ENCODE measurements at regions not wholly inside any gene's neighbourhood (a gene's known extent, or its start where the extent isn't known, plus 50 kb on each side); places are given as distances from the start of the nearest gene placed in this dataset.

GRCh38 chr16:51355195-51355594 is 204.1 kb upstream of the SALL1 start:
- TF ChIP-seq ZBTB7A (IDR thresholded peaks at IDR 0.05; ENCODE audit: low read depth), result no peak
- no peak for TF ChIP-seq EP300 (IDR thresholded peaks at IDR 0.05; ENCODE audit: borderline replicate concordance)
- no peak for TF ChIP-seq YY1 (IDR thresholded peaks at IDR 0.05; ENCODE audit: low read depth)
- no peak for TF ChIP-seq REST (IDR thresholded peaks at IDR 0.05; ENCODE audit: low read depth)
- TF ChIP-seq RAD21 (IDR thresholded peaks at IDR 0.05; ENCODE audit: low read depth), result no peak
- TF ChIP-seq USF1 (IDR thresholded peaks at IDR 0.05), result no peak

- no peak for TF ChIP-seq REST (IDR thresholded peaks at IDR 0.05; ENCODE audit: low read depth)
- TF ChIP-seq TEAD4 (IDR thresholded peaks at IDR 0.05), result no peak
- TF ChIP-seq MAX (IDR thresholded peaks at IDR 0.05), result no peak
- no peak for TF ChIP-seq EGR1 (IDR thresholded peaks at IDR 0.05)
- TF ChIP-seq CREB1 (IDR thresholded peaks at IDR 0.05; ENCODE audit: low read depth), result no peak
- TF ChIP-seq RAD21 (IDR thresholded peaks at IDR 0.05; ENCODE audit: low read depth), result no peak
- no peak for TF ChIP-seq YY1 (IDR thresholded peaks at IDR 0.05; ENCODE audit: low read depth)
- no peak for TF ChIP-seq NFIC (IDR thresholded peaks at IDR 0.05)
- no peak for TF ChIP-seq TCF12 (IDR thresholded peaks at IDR 0.05; ENCODE audit: low read depth)
- TF ChIP-seq ZBTB7A (IDR thresholded peaks at IDR 0.05; ENCODE audit: low read depth), result no peak
- no peak for TF ChIP-seq CEBPB (IDR thresholded peaks at IDR 0.05)
- TF ChIP-seq USF1 (IDR thresholded peaks at IDR 0.05), result no peak
- no peak for TF ChIP-seq EP300 (IDR thresholded peaks at IDR 0.05; ENCODE audit: borderline replicate concordance)
Measured at GRCh38 chr16:51353055-51353454, 202.0 kb upstream of the SALL1 start.

GRCh38 chr16:51349626-51350025 is 198.6 kb upstream of the SALL1 start:
- no peak for TF ChIP-seq YY1 (IDR thresholded peaks at IDR 0.05; ENCODE audit: low read depth)
- TF ChIP-seq MAX (IDR thresholded peaks at IDR 0.05), result no peak
- TF ChIP-seq TAF1 (IDR thresholded peaks at IDR 0.05; ENCODE audit: low read depth), result no peak
- no peak for TF ChIP-seq FOXM1 (IDR thresholded peaks at IDR 0.05; ENCODE audit: borderline replicate concordance, low read depth)
- no peak for TF ChIP-seq RAD21 (IDR thresholded peaks at IDR 0.05; ENCODE audit: low read depth)
- TF ChIP-seq EP300 (IDR thresholded peaks at IDR 0.05; ENCODE audit: borderline replicate concordance), result no peak
- TF ChIP-seq TCF12 (IDR thresholded peaks at IDR 0.05; ENCODE audit: low read depth), result no peak
- no peak for TF ChIP-seq CREB1 (IDR thresholded peaks at IDR 0.05; ENCODE audit: low read depth)
- TF ChIP-seq TEAD4 (IDR thresholded peaks at IDR 0.05), result no peak
- no peak for TF ChIP-seq REST (IDR thresholded peaks at IDR 0.05; ENCODE audit: low read depth)
- no peak for TF ChIP-seq EGR1 (IDR thresholded peaks at IDR 0.05)

- TF ChIP-seq ZBTB7A (IDR thresholded peaks at IDR 0.05; ENCODE audit: low read depth) (no peak), CREB1 (IDR thresholded peaks at IDR 0.05; ENCODE audit: low read depth) (no peak), YY1 (IDR thresholded peaks at IDR 0.05; ENCODE audit: low read depth) (no peak), TEAD4 (IDR thresholded peaks at IDR 0.05) (no peak), CEBPB (IDR thresholded peaks at IDR 0.05) (no peak), EP300 (IDR thresholded peaks at IDR 0.05; ENCODE audit: borderline replicate concordance) (no peak), REST (IDR thresholded peaks at IDR 0.05; ENCODE audit: low read depth) (no peak), TAF1 (IDR thresholded peaks at IDR 0.05; ENCODE audit: low read depth) (no peak)
Measured at GRCh38 chr16:51343411-51343810, 192.3 kb upstream of the SALL1 start.
